ENCODE measurements at regions not wholly inside any gene's neighbourhood (a gene's known extent, or its start where the extent isn't known, plus 50 kb on each side); places are given as distances from the start of the nearest gene placed in this dataset.

DNA sequence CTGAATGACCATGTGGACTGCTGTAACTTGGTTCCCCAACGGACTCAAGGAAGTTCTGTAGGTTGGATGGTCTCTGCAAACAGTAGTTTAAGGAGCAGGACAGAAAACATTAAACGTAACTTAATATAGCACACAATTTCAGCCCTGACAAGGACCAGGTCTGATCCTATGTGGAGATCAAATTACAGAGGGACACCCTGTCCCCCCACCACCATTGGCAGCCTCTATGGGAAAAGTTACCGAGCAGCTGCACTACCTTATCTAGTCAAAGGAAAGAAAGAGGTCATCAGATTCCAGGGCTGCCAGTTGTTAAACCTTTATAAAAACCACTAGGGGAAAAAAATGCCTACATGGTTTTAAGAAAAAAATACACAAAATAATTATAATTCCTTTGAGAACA lies 191.5 kb upstream of the RSPO3 start:
- TF ChIP-seq MXI1 (IDR thresholded peaks at IDR 0.05; ENCODE audit: borderline replicate concordance, low read depth, low read length) (no peak), MAFK (IDR thresholded peaks at IDR 0.05; ENCODE audit: low read depth, low read length) (no peak), RAD21 (IDR thresholded peaks at IDR 0.05; ENCODE audit: low read length) (no peak), POLR2A (IDR thresholded peaks at IDR 0.05; ENCODE audit: low read depth, low read length) (no peak), MAZ (IDR thresholded peaks at IDR 0.05; ENCODE audit: borderline replicate concordance, low read depth, low read length) (no peak), CHD1 (IDR thresholded peaks at IDR 0.05; ENCODE audit: low read depth, low read length) (no peak), RFX5 (IDR thresholded peaks at IDR 0.05; ENCODE audit: low read depth, low read length) (no peak)
- TF ChIP-seq, protein P1, sequence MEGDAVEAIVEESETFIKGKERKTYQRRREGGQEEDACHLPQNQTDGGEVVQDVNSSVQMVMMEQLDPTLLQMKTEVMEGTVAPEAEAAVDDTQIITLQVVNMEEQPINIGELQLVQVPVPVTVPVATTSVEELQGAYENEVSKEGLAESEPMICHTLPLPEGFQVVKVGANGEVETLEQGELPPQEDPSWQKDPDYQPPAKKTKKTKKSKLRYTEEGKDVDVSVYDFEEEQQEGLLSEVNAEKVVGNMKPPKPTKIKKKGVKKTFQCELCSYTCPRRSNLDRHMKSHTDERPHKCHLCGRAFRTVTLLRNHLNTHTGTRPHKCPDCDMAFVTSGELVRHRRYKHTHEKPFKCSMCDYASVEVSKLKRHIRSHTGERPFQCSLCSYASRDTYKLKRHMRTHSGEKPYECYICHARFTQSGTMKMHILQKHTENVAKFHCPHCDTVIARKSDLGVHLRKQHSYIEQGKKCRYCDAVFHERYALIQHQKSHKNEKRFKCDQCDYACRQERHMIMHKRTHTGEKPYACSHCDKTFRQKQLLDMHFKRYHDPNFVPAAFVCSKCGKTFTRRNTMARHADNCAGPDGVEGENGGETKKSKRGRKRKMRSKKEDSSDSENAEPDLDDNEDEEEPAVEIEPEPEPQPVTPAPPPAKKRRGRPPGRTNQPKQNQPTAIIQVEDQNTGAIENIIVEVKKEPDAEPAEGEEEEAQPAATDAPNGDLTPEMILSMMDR (conservative IDR thresholded peaks at IDR 0.05; ENCODE audit: low read depth, low read length), result no peak
- TF ChIP-seq, protein P2, sequence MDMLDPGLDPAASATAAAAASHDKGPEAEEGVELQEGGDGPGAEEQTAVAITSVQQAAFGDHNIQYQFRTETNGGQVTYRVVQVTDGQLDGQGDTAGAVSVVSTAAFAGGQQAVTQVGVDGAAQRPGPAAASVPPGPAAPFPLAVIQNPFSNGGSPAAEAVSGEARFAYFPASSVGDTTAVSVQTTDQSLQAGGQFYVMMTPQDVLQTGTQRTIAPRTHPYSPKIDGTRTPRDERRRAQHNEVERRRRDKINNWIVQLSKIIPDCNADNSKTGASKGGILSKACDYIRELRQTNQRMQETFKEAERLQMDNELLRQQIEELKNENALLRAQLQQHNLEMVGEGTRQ (IDR thresholded peaks at IDR 0.05; ENCODE audit: low read depth, low read length), result no peak
